Suprapubic skin (tissue), 4 donors: ENCODE measurements at regions not wholly inside any gene's neighbourhood (a gene's known extent, or its start where the extent isn't known, plus 50 kb on each side); places are given as distances from the start of the nearest gene placed in this dataset.

ENCODE experiments used
- CTCF ChIP-seq, 2 donors: fragments of 200-600 bp in 1 of 2; fragments of 450-650 bp in 1 of 2; sonication (generic) in 1 of 2; IDR thresholded peaks; one replicate each; pipeline ENCODE4 v1.5.1; 2016 to 2019; ENCODE audit warnings: antibody characterized with exemption in 2 of 2, mild to moderate bottlenecking in 1 of 2, moderate library complexity in 1 of 2
- POLR2A ChIP-seq, 2 donors: fragments of 450-650 bp; IDR thresholded peaks; one replicate each; pipeline ENCODE4 v1.6.1; 2017; ENCODE audit warnings: antibody characterized with exemption in 2 of 2, mild to moderate bottlenecking in 2 of 2, moderate library complexity in 2 of 2
- POLR2AphosphoS5 ChIP-seq, 3 donors: sonication (generic); formaldehyde crosslinking; IDR thresholded peaks; one replicate each; pipeline ENCODE4 v1.6.1; 2017; ENCODE audit warnings: antibody characterized with exemption in 3 of 3

DNA sequence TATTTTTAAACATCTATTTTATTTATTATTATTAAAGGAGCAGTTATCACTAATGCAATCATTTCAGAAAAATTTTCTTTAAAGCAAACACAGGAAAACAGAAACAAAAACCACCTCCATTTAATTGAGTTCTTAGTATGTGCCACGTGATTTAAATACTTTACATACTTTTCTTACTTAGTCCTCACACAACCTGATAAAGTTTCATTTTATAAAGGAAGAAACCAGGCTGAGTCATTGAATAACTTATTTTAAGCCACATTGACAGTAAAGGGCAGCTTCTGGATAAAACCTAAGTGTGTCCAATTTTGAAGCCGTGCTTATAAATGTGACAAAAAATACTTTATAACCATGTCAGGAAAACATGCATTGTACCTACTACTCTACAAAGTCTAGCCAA, 57.1 kb upstream of the PCED1B start:
- TF ChIP-seq POLR2A (IDR thresholded peaks at IDR 0.05) (no peak), CTCF (IDR thresholded peaks at IDR 0.05) (no peak), POLR2AphosphoS5 (IDR thresholded peaks at IDR 0.05) (no peak)
